Lower leg skin (tissue), 3 donors: ENCODE measurements at regions not wholly inside any gene's neighbourhood (a gene's known extent, or its start where the extent isn't known, plus 50 kb on each side); places are given as distances from the start of the nearest gene placed in this dataset.
"Not testable (repeated sequence)": the region's sequence is repeated elsewhere in the genome, so short reads cannot be mapped to it uniquely, and the experiment has no call there.

Experiments
- POLR2A ChIP-seq, 2 donors: fragments of 450-650 bp; IDR thresholded peaks; one replicate each; pipeline ENCODE4 v1.6.1; 2016 to 2017; ENCODE audit warnings: antibody characterized with exemption in 2 of 2, mild to moderate bottlenecking in 1 of 2, moderate library complexity in 1 of 2
- TF ChIP-seq, protein P1 (sequence below), 3 donors: fragments of 450-650 bp; IDR thresholded peaks; one replicate each; pipeline ENCODE4 v1.5.1; 2016; ENCODE audit warnings: antibody characterized with exemption in 3 of 3, mild to moderate bottlenecking in 3 of 3, moderate library complexity in 2 of 3

GRCh38 chr15:24202297-24202696 is 473.3 kb upstream of the NPAP1 start:
- TF ChIP-seq POLR2A (IDR thresholded peaks at IDR 0.05), result not testable (repeated sequence)
- TF ChIP-seq, protein P1, sequence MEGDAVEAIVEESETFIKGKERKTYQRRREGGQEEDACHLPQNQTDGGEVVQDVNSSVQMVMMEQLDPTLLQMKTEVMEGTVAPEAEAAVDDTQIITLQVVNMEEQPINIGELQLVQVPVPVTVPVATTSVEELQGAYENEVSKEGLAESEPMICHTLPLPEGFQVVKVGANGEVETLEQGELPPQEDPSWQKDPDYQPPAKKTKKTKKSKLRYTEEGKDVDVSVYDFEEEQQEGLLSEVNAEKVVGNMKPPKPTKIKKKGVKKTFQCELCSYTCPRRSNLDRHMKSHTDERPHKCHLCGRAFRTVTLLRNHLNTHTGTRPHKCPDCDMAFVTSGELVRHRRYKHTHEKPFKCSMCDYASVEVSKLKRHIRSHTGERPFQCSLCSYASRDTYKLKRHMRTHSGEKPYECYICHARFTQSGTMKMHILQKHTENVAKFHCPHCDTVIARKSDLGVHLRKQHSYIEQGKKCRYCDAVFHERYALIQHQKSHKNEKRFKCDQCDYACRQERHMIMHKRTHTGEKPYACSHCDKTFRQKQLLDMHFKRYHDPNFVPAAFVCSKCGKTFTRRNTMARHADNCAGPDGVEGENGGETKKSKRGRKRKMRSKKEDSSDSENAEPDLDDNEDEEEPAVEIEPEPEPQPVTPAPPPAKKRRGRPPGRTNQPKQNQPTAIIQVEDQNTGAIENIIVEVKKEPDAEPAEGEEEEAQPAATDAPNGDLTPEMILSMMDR (IDR thresholded peaks at IDR 0.05), result not testable (repeated sequence)
